NCI-H2107 treated with DMSO at 0.1 percent for 48 hours (cell line): ENCODE measurements at regions not wholly inside any gene's neighbourhood (a gene's known extent, or its start where the extent isn't known, plus 50 kb on each side); places are given as distances from the start of the nearest gene placed in this dataset.

Experiments
- DNase-seq: peaks from one replicate; lab custom pipeline; 2025; ENCODE audit not compliant: unreplicated experiment; lab: John Stamatoyannopoulos, UW

DNA sequence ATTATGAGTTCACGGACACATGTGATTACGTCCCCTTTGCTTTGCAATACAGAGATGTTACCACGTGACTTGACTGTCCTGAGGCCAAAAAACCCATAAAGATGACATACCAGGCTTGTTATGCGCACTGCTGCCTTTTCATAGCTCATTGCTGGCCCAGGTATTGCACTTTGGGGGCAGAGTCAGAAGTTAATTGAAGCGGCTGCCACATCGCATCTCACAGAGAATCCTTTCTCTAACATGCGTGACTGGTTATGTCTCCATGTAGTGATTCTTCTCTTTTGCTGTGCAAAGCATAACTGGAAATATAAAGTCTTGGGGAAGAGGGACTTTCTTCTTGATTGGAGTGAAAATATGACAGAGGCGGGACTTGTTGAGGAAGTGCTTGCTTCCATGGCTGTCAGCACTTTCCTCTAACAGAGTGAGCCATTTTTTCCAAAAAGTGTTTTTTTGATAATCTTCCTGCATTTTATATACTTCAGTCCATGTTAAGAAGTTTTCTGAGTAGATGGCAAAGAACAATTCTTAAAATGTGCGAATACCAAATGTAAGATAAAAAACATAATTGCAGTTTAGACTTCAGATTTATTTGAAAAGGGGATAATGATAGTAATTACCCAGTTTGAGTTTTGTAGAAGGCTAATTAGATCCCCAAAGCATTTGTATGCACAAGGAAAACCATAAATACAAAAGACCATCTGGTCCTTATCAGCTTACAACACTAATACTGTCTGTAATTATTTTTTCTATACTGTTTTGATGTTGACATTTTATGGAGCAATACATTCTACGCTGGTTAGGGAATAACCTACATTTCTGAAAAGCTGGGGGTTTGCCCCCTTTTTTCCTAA lies 324.6 kb upstream of the MTNR1B start:
- DNase-seq = peak; percentile 2

DNA sequence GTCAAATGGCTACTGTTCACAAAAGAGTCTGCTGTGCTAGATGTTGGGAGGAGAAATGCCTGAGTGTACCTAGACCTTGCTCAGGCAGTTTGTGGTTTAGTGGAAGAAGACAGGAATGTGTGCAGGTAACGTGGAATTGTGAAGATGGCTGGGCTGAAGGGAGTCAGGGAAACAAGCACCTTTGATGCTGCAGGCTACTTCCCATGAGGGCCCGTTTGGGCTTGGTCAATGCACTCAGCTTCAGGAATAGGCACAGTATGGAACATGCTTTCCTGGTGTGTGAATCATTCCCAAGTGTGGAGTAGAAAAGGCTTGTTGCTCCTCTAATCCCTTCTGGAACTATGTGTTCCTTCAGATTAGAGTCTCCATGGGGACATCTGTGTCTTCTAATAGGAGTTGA lies 318.3 kb upstream of the MTNR1B start:
- no peak for DNase-seq

DNA sequence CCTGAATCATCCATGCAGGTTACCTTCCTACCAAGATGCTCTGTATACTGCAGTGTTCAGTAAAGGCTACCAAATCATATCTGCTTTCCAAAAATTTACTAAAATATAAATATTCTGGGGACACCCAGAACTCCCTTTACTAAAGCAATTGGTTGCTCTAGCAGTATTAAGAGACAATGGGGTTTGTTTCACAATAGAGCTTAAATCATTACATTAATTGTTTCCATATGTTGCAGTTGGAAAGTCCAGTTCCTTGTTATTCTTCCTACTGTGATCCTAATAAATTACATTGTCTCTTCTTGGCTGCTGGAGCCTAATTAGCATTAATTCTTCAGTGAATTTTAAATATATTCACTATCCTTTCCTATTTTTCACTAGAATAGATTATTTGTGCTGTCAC lies 316.0 kb upstream of the MTNR1B start:
- no peak for DNase-seq

DNA sequence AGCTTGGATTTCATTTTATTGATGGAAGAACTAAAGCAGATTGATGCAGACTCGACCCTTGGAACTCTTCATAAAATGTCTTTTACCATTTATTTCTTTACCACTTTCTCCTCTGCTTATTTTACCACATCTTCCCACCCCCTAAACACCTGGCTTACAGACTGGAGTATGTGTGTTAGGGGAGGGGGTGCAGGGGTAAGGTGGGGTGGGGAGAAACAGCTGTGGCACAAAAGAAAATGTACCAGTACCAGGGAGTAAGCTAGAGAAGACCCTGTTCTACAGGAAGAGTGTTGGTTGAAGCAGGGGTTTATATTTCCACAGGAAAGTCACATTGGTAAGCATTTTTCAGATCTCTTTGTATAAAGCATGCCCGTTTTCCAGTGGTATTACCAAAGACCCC lies 312.7 kb upstream of the MTNR1B start:
- DNase-seq = no peak

DNA sequence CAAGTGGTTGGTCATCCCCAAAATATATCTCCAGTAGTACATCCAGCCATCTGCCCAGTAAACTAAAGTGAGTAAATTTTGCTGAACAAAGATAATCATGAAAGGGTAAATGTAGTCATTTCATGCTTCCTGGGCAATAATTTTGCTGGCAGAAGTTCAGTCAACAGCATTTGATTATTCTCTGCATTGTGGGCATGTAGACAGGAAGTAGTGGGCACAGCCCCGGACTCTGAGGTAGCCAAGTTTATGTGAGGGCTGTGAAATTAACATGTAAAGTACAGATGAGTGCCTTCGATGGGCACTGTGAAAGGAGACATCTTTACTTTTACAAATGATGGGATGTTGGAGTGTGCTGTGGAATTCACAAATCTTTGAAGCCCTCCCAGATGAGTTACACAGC lies 312.2 kb upstream of the MTNR1B start:
- no peak for DNase-seq

DNA sequence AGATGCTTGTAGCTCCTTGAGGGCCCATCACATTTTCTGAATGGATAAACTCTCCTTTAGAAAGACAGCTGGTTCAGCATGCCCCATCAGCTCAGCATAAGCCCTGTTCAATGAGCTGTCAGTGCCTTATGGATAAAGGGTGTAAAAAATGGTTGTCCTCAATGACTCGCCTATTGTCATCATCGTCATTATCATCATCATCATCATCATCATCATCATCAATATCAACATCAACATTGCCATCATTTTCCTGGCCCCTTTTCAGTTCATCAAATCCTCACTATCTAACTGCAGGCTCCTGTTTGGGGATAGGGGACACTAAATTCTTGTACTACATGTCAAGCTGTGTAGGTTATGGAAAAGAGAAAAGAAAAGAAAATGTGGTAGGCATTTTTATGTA lies 310.7 kb upstream of the MTNR1B start:
- no peak for DNase-seq

DNA sequence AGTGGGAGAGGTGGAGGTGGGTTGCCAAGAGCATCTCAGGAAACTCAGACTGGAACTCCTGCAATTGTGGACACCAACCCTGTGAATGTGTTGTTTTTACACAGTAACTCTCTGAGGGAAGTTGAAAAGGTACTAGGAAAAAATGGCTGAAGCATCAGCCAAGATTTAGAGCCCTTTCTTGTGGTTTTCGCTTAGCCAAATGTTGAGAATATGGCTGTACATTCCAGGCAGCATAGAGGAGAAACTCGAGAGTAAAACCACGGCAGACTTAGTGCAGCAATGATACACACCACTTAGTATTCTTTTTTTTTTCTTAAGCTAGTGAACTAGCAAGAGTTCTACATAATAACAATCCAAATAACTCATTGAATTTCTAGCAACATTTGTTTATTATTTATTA lies 309.7 kb upstream of the MTNR1B start:
- no peak for DNase-seq

DNA sequence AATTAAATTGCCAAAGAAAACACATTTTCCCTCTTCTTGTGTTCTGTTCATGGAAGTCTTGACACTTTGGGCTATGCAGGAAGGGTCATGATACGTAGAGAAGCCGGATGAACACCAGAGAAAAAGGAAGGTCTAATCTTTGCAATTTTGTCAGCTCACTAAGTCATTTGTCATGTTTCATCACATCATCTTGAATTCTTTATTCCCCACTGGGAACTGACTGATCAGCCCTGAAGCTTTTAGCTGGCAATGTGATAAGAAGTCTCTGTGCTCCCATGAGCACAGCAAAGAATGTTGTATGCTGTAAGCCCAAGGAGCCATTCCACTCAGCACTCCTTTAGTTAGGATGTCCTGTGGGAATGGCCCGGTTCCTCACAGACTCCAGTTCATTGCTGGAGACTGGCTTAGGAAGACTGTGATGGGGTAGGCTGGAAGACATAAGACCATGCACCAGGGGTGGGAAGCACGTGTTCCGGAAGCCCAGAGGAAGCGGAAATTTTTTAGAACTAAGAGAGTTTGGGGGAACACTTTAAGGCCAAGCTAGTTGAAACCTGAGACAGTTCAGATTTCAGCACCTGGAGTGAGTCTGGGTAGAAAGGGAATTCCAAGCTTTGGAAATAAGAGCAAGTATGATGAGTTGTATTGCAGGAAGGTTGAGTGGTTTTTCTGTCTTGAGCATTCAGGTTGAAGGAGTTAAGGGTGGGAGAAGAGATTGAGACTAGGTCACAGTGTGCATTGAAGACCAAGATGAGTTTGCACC lies 306.7 kb upstream of the MTNR1B start:
- peak; percentile 21 for DNase-seq

DNA sequence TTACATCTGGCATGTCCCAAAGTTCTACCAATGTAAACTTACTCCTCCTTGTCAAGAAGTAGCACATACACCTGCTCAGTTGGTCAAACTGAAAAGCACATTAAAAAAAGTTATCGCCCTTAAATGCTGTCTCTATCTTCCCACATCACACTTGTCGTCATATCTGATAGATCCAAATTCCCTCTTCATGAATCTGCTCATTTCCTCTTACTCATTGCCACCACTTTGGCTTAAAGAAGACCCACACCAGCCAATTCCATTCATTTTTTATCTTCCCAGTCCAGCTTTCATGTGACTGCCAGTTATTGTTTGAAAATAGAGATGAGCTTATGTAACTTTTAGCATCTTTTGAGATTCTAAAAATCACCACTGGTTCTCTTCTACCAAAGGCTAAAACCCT lies 305.9 kb upstream of the MTNR1B start:
- no peak for DNase-seq

DNA sequence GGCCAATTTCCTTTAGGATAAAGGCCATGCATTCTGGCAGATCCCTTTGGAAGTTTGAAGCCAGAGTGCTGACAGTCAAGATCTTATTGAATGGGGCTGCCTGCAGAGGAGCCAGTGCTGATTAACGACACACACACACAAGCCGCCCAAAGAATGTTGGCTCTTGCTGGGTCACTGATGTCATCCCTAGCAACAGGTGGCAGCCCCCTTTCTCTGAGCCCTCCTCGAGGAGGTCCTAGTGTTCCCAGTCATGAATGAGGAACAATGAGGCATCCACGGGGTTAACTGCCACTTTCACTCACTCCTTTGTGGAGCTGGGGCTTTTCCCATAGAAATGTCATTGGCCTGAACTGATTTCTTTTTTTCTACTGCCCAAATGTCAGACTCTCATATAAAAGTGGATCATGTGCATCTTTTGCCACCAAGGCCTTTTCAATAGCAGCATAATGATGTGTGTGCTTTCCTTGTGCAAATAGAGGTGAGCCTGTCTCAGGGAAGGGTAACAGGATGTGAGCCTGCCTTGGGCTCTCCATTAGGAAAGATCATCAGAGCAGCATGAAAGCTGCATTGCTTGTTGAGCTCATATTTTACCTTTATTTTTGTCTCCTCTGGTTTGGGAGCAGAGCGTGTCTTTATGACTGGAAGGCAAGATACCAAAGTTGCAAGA lies 301.8 kb upstream of the MTNR1B start:
- no peak for DNase-seq

DNA sequence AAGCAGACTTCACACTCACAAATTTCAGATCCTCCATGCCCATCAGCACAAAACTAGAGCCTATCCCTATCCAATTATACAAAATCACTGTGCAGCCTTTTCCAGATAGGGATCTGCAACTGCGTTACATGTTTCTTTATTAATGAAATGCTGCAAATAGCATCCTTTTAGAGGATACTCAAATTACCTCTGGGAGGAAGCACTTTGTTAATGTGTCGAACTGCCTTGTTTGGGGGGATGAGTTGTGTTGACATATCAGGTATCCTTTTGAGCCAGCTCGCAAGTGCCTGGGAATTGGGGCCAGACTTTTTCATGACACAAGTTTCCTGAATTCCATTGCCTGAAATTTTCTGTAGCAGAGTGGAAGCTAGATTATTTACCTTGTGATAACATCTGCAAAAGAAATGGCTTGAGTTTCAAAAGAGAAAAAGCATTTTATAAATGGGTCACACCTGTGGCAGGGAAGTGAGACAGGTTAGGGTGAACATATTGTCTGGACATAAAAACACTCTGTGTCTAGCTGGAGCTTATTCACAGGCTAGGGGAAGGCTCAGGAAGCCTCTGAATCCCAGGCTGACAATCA lies 299.1 kb upstream of the MTNR1B start:
- DNase-seq = peak; percentile 9

DNA sequence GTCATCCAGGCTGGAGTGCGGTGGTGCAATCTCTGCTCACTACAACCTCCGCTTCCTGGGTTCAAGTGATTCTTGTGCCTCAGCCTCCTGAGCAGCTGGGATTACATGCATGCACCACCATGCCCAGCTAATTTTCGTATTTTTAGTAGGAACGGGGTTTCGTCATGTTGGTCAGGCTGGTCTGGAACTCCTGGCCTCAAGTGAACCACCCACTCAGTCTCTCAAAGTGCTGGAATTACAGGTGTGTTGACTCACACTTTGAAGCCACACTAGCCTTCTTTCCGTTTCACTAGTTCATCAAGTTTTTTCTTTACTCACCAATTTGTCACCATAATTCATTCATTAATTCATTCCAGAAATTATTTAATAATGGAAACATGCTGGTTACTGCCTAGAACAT lies 298.4 kb upstream of the MTNR1B start:
- no peak for DNase-seq

DNA sequence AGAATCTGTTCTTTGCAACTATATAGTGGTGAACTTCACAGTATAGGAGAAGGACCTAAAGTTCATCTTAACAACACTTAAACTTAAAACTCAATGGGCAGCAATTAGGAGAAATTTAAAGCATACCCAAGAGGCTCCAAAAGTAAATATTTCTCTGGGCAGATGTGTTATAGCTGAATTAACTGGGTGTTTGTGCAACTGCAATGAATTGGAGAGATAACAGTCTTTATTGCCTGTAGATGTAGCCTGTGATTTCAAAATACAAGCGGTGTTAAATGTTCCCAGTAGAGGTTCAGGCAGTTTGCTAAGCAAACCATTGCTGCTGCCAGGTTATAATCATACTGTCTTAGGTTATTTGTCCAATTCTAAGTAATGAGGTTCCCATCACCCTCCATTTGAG lies 294.1 kb upstream of the MTNR1B start:
- no peak for DNase-seq

DNA sequence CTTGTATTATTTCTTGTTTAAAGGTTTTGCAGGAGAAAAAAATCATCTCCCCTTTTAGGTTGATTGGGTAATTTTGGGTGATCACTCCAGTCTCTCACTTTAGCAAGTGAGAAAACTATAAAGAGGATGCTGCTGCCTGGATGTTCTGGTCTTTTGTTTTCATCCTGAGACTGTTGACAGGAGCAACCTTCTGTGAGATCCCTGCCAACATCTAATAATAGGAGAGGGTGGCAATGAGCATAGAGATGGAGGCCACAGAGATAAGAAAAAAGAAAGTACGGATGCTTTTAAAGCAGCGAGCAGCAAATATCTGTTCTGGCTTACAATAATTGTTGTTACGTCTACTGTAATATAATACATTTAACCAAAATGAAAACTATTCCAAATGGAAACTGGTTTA lies 293.6 kb upstream of the MTNR1B start:
- DNase-seq = no peak

DNA sequence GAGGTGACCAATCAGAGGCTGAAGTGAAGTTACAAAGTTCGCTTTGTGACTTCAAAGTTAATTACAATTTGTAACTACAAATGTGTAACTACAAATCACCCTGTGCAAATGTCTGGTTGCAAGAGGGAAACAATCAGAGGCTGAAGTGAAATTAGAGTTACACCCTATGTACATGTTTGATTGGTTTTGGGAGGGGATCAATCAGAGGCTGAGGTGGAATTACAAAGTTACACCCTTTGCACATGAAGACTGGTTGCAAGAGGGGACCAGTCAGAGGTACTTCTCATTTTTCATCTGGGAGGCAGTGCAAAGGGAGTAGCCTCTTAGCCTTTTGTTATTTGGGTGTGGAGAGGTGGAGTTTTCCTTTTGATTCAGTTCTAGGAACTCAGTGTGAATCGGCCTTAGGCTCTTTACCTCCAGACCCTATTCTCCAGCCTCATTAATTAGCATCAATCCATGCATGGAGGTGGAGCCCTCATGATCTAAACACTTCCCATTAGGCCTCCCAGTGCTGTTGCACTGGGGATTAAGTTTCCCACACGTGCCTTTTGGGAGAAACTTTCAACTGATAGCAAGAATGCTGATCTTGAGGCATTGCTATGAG lies 291.3 kb upstream of the MTNR1B start:
- no peak for DNase-seq

DNA sequence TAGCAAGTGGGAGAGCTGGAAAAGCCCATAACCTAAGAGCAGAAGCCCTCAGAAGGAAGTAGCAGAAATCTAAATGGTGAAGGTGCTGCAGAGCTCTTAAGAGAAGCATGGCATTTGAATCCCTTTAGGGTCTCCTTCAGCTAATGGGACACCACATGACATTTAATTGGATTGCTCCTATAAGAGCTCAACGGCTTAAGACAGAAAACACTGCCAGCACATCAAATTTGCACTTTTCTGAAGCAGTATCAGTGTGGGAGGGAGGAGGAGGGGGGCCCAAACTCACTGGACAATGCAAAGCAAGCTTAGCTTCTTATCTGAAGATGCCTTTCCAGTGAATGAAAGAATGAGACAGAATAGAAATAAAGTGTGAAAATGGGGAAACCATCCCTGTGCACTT lies 287.9 kb upstream of the MTNR1B start:
- no peak for DNase-seq

DNA sequence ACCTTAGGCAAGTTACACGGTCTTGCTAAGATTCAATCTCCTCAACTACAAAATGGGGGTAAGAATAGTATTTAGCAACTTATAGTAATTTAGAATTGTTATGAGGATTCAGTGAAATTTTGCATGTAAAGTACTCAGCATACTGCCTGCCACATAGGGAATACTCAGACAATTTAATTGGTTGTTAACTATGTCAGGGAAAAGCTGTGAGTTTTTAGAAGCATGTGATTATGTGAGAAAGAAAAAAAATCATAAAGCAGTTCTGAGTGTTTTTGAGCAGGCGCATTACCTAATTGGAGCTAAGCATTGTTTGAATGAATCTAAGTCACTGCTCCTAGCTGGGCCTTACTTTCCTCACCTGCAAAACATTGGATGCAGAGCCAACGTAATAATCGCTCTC lies 287.3 kb upstream of the MTNR1B start:
- DNase-seq = no peak

DNA sequence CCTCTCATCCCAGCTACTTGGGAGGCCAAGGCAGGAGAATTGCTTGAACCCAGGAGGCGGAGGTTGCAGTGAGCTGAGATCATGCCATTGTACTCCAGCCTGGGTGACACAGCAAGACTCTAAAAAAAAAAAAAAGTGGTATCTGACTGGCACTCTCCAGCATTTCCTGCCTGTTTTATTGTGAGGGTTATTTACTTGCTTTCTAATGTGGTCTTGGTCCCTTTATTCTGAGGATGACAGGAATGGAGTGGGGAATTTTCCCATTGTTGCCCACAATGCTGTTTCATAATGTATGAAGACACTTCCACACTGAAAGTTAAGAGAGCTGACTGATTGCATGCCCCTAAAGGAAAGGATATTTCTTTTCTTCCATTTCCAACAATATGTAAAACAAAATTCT lies 286.5 kb upstream of the MTNR1B start:
- DNase-seq = no peak

DNA sequence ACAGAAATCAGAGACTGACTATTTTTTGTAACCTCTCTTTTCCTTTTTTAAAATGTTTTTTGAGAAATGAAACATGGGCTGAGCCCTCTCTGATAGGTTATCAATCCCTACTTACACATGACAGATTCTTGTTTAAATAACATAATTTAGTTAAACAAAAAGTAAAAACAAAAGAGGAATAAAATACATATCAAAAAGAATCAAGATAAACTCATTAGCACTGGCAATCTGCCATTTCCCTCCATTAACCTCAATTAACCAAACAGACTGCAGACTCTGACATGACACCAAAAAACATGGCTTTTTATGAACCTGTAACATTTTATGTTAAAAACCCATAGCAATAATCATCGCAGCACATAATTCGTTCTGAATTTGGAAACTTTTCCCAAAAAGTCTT lies 284.4 kb upstream of the MTNR1B start:
- no peak for DNase-seq

DNA sequence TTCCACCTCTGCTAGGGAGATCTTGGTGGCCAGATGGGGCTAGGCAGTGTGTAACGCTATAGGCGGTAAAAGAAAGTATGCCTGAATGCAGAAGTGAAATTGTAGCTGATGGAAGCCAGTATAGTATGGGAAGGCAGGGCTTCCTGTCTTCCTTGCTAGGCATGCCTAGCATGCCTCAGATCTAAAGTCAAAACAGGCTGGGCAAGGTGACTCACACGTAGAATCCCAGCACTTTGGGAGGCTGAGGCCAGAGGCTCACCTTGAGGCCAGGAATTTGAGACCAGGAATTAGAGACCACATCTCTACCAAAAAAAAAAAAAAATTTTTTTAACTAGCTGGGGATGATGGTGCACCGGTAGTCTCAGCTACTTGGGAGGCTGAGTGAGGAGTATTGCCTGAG lies 281.7 kb upstream of the MTNR1B start:
- DNase-seq = no peak

DNA sequence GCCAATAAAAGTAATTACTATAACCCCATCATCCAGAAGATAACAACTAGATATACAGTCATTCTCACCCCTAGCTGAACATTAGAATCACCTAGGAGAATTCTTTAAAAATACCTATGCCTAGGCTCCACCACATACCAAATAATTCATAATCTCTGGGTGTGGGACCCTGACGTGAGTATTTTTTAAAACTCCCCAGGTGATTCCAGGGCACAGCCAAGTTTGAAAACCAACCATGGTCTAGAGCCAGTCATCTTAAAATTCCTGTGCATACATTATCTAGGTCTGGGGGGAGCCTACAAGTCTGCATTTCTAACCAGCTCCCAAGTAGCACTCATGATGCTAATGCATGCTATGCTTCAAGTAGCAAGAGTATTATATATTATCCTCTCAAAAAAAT lies 281.0 kb upstream of the MTNR1B start:
- DNase-seq = no peak
